Trophoblast cell (in vitro differentiated cells and primary cell): ENCODE measurements at regions not wholly inside any gene's neighbourhood (a gene's known extent, or its start where the extent isn't known, plus 50 kb on each side); places are given as distances from the start of the nearest gene placed in this dataset.
"Not testable (repeated sequence)": the region's sequence is repeated elsewhere in the genome, so short reads cannot be mapped to it uniquely, and the experiment has no call there.

ENCODE experiments used
- DNase-seq, 2 donors: peaks; one replicate each; pipeline ENCODE4 v3.0.0-alpha.2; 2016
- H2AFZ ChIP-seq: 2 replicates; pipeline ENCODE4 v1.6.1; 2013; ENCODE audit warnings: low read length, moderate library complexity, mild to moderate bottlenecking; ENCODE audit not compliant: insufficient read depth, poor library complexity
- H2AK5ac ChIP-seq: 2 replicates; pipeline ENCODE4 v1.6.1; 2013; ENCODE audit warnings: mild to moderate bottlenecking, low read length
- H2BK120ac ChIP-seq: 2 replicates; pipeline ENCODE4 v1.6.1; 2013; ENCODE audit warnings: low read length, mild to moderate bottlenecking, moderate library complexity; ENCODE audit not compliant: insufficient read depth, poor library complexity
- H2BK12ac ChIP-seq: 2 replicates; pipeline ENCODE4 v1.6.1; 2013; ENCODE audit warnings: mild to moderate bottlenecking, low read length, moderate library complexity
- H2BK5ac ChIP-seq: 2 replicates; pipeline ENCODE4 v1.6.1; 2013; ENCODE audit warnings: low read length, low read depth, moderate library complexity, mild to moderate bottlenecking; ENCODE audit not compliant: poor library complexity
- H3K14ac ChIP-seq: 2 replicates; pipeline ENCODE4 v1.6.1; 2013; ENCODE audit warnings: mild to moderate bottlenecking, low read length
- H3K18ac ChIP-seq: 2 replicates; pipeline ENCODE4 v1.6.1; 2013; ENCODE audit warnings: mild to moderate bottlenecking, low read length
- H3K23ac ChIP-seq: 2 replicates; pipeline ENCODE4 v1.6.1; 2013; ENCODE audit warnings: low read length
- H3K27ac ChIP-seq: 2 replicates; pipeline ENCODE4 v1.5.1; 2013; ENCODE audit warnings: low read depth, mild to moderate bottlenecking, inconsistent platforms, low read length, moderate library complexity
- H3K27me3 ChIP-seq: 2 replicates; pipeline ENCODE4 v1.6.1; 2013; ENCODE audit warnings: inconsistent platforms, mild to moderate bottlenecking, low read length, moderate library complexity; ENCODE audit not compliant: insufficient read depth
- H3K36me3 ChIP-seq, 2 experiments: 1 replicate in 1 of 2; 2 replicates in 1 of 2; pipeline ENCODE4 v1.6.1; 2013; ENCODE audit warnings: low read length in 2 of 2, mild to moderate bottlenecking in 2 of 2, moderate library complexity in 1 of 2; ENCODE audit not compliant: insufficient read depth in 2 of 2, control insufficient read depth in 1 of 2
- H3K4ac ChIP-seq: 2 replicates; pipeline ENCODE4 v1.6.1; 2013; ENCODE audit warnings: low read depth, mild to moderate bottlenecking, low read length, moderate library complexity
- H3K4me1 ChIP-seq, 2 experiments: 1 replicate in 1 of 2; 2 replicates in 1 of 2; pipeline ENCODE4 v1.6.1; 2013; ENCODE audit warnings: low read length in 2 of 2, mild to moderate bottlenecking in 2 of 2, moderate library complexity in 1 of 2; ENCODE audit not compliant: insufficient read depth in 2 of 2, control insufficient read depth in 1 of 2
- H3K4me2 ChIP-seq: 2 replicates; pipeline ENCODE4 v1.6.1; 2013; ENCODE audit warnings: inconsistent platforms, mild to moderate bottlenecking, low read length, moderate library complexity
- H3K4me3 ChIP-seq: 2 replicates; pipeline ENCODE4 v1.5.1; 2013; ENCODE audit warnings: mild to moderate bottlenecking, low read depth, low read length, inconsistent platforms
- H3K79me1 ChIP-seq: one replicate; pipeline ENCODE4 v1.6.1; 2013; ENCODE audit warnings: low read length
- H3K79me2 ChIP-seq: 2 replicates; pipeline ENCODE4 v1.6.1; 2013; ENCODE audit warnings: low read length, mild to moderate bottlenecking; ENCODE audit not compliant: control insufficient read depth, insufficient read depth, poor library complexity
- H3K9ac ChIP-seq: 2 replicates; pipeline ENCODE4 v1.6.1; 2013; ENCODE audit warnings: mild to moderate bottlenecking, low read length
- H3K9me3 ChIP-seq: 2 replicates; pipeline ENCODE4 v1.6.1; 2013; ENCODE audit warnings: low read depth, mild to moderate bottlenecking, control low read depth, inconsistent platforms, low read length; ENCODE audit not compliant: insufficient read depth
- H4K12ac ChIP-seq: 2 replicates; pipeline ENCODE4 v1.6.1; 2013; ENCODE audit warnings: low read depth, mild to moderate bottlenecking, low read length, moderate library complexity
- H4K8ac ChIP-seq: 2 replicates; pipeline ENCODE4 v1.6.1; 2013; ENCODE audit warnings: low read depth, mild to moderate bottlenecking, low read length, moderate library complexity
- H4K91ac ChIP-seq: one replicate; pipeline ENCODE4 v1.6.1; 2013; ENCODE audit warnings: low read depth, mild to moderate bottlenecking, low read length, moderate library complexity
- WGBS: extraction: QIAGEN DNeasy Blood & Tissue Kit; methylation state at CpG from one replicate; pipeline ENCODE4 v1.1.7; 2013; ENCODE audit warnings: missing lambda C conversion rate; ENCODE audit not compliant: insufficient read length, insufficient coverage; ENCODE audit errors: extremely low coverage; 5-methylcytosine and 5-hydroxymethylcytosine counted together

DNA sequence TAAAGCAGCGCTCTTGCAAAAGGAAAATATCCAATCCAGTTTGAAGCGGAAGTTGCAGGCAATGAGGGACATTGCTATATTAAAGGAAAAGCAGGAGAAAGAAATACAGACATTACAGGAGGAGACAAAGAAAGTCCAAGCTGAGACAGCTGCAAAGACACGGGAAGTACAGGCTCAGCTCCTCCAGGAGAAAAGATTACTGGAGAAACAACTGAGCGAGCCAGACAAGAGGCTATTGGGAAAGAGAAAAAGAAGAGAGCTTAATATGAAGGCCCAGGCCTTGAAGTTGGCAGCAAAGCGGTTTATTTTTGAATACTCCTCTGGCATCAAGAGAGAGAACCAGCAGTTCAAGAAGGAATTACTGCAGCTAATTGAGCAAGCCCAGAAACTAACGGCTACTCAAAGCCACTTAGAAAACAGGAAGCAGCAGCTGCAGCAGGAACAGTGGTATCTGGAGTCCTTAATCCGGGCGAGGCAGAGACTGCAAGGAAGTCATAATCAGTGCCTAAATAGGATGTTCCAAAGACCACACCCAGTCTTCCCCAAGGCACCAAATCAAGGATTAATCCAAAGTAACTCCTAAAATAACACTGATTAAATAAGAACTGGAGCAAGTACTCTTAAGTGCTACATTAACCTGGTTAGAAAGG lies 298.0 kb downstream of the LHFPL1 start:
- not testable (repeated sequence) for H3K27ac ChIP-seq, H3K9ac ChIP-seq, H4K12ac ChIP-seq, H2BK5ac ChIP-seq, H3K23ac ChIP-seq, H3K4me2 ChIP-seq, H3K4me3 ChIP-seq, H4K8ac ChIP-seq, H2BK12ac ChIP-seq, H4K91ac ChIP-seq, H3K4ac ChIP-seq, H3K14ac ChIP-seq, H3K79me1 ChIP-seq, DNase-seq, H3K4me1 ChIP-seq, H3K9me3 ChIP-seq, H3K79me2 ChIP-seq, H2AFZ ChIP-seq, H3K18ac ChIP-seq, H2AK5ac ChIP-seq, H3K27me3 ChIP-seq, H3K36me3 ChIP-seq, H2BK120ac ChIP-seq
- no CpG with 5 or more reads among the region's 8 CpGs for WGBS

DNA sequence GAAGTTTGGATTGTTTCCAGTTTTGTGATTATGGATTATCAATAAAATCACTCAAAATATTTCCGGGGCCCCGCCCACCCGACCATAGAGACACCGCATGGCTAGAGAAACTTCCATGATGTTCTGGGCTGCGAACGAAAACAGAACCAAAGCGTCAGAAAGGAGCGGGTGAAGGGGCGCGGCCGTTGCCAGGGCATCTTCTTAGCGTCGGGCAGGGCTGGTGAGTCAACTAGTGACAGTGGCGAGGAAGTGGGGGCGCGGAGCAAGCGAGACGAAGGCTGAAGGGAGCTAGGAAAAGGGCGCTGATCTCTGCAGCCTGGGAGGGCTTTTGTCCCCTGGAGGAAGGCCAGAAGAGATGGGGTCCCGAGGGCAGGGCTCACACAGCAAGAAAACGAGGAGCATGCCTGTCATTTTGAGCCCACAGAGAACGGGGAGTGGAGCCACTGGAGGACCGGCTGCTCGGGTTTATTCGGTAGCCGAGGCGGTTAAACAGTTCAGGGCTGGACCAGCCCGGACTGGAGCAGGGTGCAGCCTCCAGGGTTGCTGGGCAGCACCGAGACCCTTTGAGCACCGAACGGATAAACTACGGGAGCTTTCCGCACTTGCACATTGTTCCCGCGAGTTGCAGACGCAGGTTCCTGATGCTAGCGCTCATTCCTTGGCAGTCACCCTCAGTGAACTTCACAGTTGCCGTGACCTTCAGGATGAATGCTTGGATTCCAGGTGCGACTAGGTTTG lies 298.1 kb upstream of the TRPC5 start:
- no peak overlapping the region for H3K4me3 ChIP-seq
- no peaks in the 10 kb centered on the region for H3K4me1 ChIP-seq
- no CpG with 5 or more reads among the region's 39 CpGs for WGBS
- H2AK5ac ChIP-seq: no peak overlapping the region
- H4K8ac ChIP-seq: no peak overlapping the region
- H3K79me1 ChIP-seq: no peaks in the 10 kb centered on the region
- no peak overlapping the region for H3K14ac ChIP-seq
- no peak overlapping the region for H4K12ac ChIP-seq
- no peak overlapping the region for H2BK120ac ChIP-seq
- no peak overlapping the region for H3K23ac ChIP-seq
- H2AFZ ChIP-seq: no peak overlapping the region
- H3K9ac ChIP-seq: no peak overlapping the region
- DNase-seq: no peak
- no peak overlapping the region for H2BK5ac ChIP-seq
- no peak overlapping the region for H3K4me2 ChIP-seq
- no peaks in the 10 kb centered on the region for H3K79me2 ChIP-seq
- no peak overlapping the region for H3K27ac ChIP-seq
- no peak overlapping the region for H3K4ac ChIP-seq
- no peaks in the 10 kb centered on the region for H3K9me3 ChIP-seq
- no peak overlapping the region for H2BK12ac ChIP-seq
- no peak overlapping the region for H4K91ac ChIP-seq
- H3K36me3 ChIP-seq: no peaks in the 10 kb centered on the region
- no peak overlapping the region for H3K18ac ChIP-seq
- no peaks in the 10 kb centered on the region for H3K27me3 ChIP-seq

DNA sequence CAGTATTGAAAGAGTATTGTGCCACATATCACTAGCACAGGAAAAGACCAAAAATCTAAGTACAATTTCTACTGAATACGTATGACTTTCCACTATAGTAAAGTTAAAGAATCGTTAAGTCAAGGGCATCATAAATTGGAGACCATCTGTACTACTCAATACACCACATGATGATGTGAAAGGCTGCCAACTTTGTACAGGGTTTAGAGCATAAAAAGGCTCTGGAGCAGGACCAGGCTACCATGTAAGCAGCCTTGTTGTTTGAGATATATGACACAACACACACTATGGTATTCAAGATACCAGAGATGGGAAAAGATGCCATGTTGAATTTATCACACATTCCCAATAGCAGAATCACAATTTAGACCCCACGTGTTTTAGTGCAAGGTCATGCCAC lies 294.9 kb upstream of the TRPC5 start:
- H4K91ac ChIP-seq: no peak overlapping the region
- H2BK5ac ChIP-seq: no peak overlapping the region
- H3K23ac ChIP-seq: no peak overlapping the region
- no peak overlapping the region for H3K14ac ChIP-seq
- no CpG with 5 or more reads among the region's 3 CpGs for WGBS
- no peak for DNase-seq
- H3K4me3 ChIP-seq: no peak overlapping the region
- no peaks in the 10 kb centered on the region for H3K9me3 ChIP-seq
- H3K18ac ChIP-seq: no peak overlapping the region
- H2AFZ ChIP-seq: no peak overlapping the region
- no peak overlapping the region for H3K9ac ChIP-seq
- no peak overlapping the region for H2AK5ac ChIP-seq
- no peak overlapping the region for H3K4me2 ChIP-seq
- no peaks in the 10 kb centered on the region for H3K4me1 ChIP-seq
- no peak overlapping the region for H2BK120ac ChIP-seq
- H3K27me3 ChIP-seq: no peaks in the 10 kb centered on the region
- no peaks in the 10 kb centered on the region for H3K36me3 ChIP-seq
- no peaks in the 10 kb centered on the region for H3K79me2 ChIP-seq
- no peaks in the 10 kb centered on the region for H3K79me1 ChIP-seq
- H4K12ac ChIP-seq: no peak overlapping the region
- no peak overlapping the region for H3K27ac ChIP-seq
- no peak overlapping the region for H4K8ac ChIP-seq
- H2BK12ac ChIP-seq: no peak overlapping the region
- no peak overlapping the region for H3K4ac ChIP-seq

DNA sequence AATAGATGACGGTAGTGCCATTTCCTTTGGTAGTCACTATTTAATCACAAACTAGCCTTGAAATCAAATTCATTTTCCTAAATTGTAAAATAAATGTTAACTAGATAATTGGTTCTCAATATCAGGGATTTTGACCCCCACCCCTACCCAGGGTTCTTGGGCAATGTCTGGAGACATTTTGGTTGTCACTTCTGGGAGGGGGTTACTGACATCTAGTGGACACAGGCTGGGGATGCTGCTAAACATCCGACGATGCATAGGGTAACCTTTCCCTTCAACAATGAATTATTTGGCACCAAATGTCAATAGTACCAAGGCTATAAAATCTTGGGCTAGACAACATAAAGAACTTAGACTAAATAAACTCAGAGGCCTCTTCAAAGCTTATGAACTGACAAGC lies 285.8 kb upstream of the TRPC5 start:
- no peak overlapping the region for H2AK5ac ChIP-seq
- H2BK5ac ChIP-seq: no peak overlapping the region
- H3K9me3 ChIP-seq: no peaks in the 10 kb centered on the region
- H3K9ac ChIP-seq: no peak overlapping the region
- H3K79me1 ChIP-seq: no peaks in the 10 kb centered on the region
- no peak overlapping the region for H3K4me3 ChIP-seq
- no peak overlapping the region for H3K14ac ChIP-seq
- no peak overlapping the region for H3K4ac ChIP-seq
- WGBS: no CpG with 5 or more reads among the region's 3 CpGs
- H3K79me2 ChIP-seq: no peaks in the 10 kb centered on the region
- no peak overlapping the region for H4K91ac ChIP-seq
- no peak overlapping the region for H3K4me2 ChIP-seq
- no peak overlapping the region for H4K8ac ChIP-seq
- H2BK12ac ChIP-seq: no peak overlapping the region
- H3K4me1 ChIP-seq: no peaks in the 10 kb centered on the region
- H2BK120ac ChIP-seq: no peak overlapping the region
- no peak overlapping the region for H3K23ac ChIP-seq
- no peak overlapping the region for H4K12ac ChIP-seq
- H3K27me3 ChIP-seq: no peaks in the 10 kb centered on the region
- H3K18ac ChIP-seq: no peak overlapping the region
- no peak for DNase-seq
- H3K36me3 ChIP-seq: no peaks in the 10 kb centered on the region
- no peak overlapping the region for H2AFZ ChIP-seq
- H3K27ac ChIP-seq: no peak overlapping the region
